ENCODE measurements at regions not wholly inside any gene's neighbourhood (a gene's known extent, or its start where the extent isn't known, plus 50 kb on each side); places are given as distances from the start of the nearest gene placed in this dataset.
"Not testable (repeated sequence)": the region's sequence is repeated elsewhere in the genome, so short reads cannot be mapped to it uniquely, and the experiment has no call there.

DNA sequence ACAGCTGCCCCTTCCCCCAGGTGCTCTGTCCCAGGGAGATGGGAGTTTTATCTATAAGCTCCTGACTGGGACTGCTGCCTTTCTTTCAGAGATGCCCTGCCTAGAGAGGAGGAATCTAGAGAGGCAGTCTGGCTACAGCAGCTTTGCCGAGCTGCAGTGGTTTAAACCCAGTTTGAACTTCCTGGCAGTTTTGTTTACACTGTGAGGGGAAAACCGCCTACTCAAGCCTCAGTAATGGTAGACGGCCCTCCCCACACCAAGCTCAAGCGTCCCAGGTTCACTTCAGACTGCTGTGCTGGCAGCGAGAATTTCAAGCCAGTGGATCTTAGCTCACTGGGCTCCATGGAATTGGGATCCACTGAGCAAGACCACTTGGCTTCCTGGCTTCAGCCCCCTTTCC, 303.6 kb downstream of the ZIC1 start:
- TF ChIP-seq NFYA (IDR thresholded peaks at IDR 0.05; ENCODE audit: borderline replicate concordance, low read depth, low read length); SRF (IDR thresholded peaks at IDR 0.05; ENCODE audit: low read depth in 2 of 2, low read length in 2 of 2); POLR2AphosphoS2 (IDR thresholded peaks at IDR 0.05; ENCODE audit: low read depth, low read length); BHLHE40 (IDR thresholded peaks at IDR 0.05; ENCODE audit: borderline replicate concordance in 1 of 2, low read depth in 2 of 2, low read length in 1 of 2): not testable (repeated sequence)
- TF ChIP-seq, protein P1, sequence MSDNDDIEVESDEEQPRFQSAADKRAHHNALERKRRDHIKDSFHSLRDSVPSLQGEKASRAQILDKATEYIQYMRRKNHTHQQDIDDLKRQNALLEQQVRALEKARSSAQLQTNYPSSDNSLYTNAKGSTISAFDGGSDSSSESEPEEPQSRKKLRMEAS (IDR thresholded peaks at IDR 0.05; ENCODE audit: low read depth, low read length), result not testable (repeated sequence)
- TF ChIP-seq, protein P2, sequence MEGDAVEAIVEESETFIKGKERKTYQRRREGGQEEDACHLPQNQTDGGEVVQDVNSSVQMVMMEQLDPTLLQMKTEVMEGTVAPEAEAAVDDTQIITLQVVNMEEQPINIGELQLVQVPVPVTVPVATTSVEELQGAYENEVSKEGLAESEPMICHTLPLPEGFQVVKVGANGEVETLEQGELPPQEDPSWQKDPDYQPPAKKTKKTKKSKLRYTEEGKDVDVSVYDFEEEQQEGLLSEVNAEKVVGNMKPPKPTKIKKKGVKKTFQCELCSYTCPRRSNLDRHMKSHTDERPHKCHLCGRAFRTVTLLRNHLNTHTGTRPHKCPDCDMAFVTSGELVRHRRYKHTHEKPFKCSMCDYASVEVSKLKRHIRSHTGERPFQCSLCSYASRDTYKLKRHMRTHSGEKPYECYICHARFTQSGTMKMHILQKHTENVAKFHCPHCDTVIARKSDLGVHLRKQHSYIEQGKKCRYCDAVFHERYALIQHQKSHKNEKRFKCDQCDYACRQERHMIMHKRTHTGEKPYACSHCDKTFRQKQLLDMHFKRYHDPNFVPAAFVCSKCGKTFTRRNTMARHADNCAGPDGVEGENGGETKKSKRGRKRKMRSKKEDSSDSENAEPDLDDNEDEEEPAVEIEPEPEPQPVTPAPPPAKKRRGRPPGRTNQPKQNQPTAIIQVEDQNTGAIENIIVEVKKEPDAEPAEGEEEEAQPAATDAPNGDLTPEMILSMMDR (IDR thresholded peaks at IDR 0.05 in 2 of 3, conservative IDR thresholded peaks at IDR 0.05 in 1 of 3; ENCODE audit: control insufficient read depth in 2 of 3, extremely low read depth in 1 of 3, insufficient read depth in 1 of 3, low read depth in 3 of 3, low read length in 3 of 3), result not testable (repeated sequence)
